IMR-90 (cell line): ENCODE measurements at regions not wholly inside any gene's neighbourhood (a gene's known extent, or its start where the extent isn't known, plus 50 kb on each side); places are given as distances from the start of the nearest gene placed in this dataset.

ENCODE experiments used
- CEBPB ChIP-seq: IDR thresholded peaks from 2 replicates; pipeline ENCODE4 v1.6.1; 2012; ENCODE audit warnings: low read depth, low read length, improper control_type of control experiment
- CTCF ChIP-seq: conservative IDR thresholded peaks from 2 replicates; pipeline ENCODE4 v1.5.1; 2012; ENCODE audit warnings: mild to moderate bottlenecking, low read depth, low read length, improper control_type of control experiment
- MAFK ChIP-seq: IDR thresholded peaks from 2 replicates; pipeline ENCODE4 v1.6.1; 2012; ENCODE audit warnings: low read depth, low read length, improper control_type of control experiment
- MAZ ChIP-seq: IDR thresholded peaks from 2 replicates; pipeline ENCODE4 v1.6.1; 2012; ENCODE audit warnings: low read depth, mild to moderate bottlenecking, low read length, improper control_type of control experiment, moderate library complexity, borderline replicate concordance
- POLR2A ChIP-seq: IDR thresholded peaks from 2 replicates; pipeline ENCODE4 v1.6.1; 2012; ENCODE audit warnings: mild to moderate bottlenecking, low read depth, low read length
- RAD21 ChIP-seq: IDR thresholded peaks from 2 replicates; pipeline ENCODE4 v1.6.1; 2012; ENCODE audit warnings: low read length, improper control_type of control experiment
- RCOR1 ChIP-seq: IDR thresholded peaks from 2 replicates; pipeline ENCODE4 v1.6.1; 2012; ENCODE audit warnings: mild to moderate bottlenecking, low read length, improper control_type of control experiment; ENCODE audit not compliant: insufficient replicate concordance
- RFX5 ChIP-seq: IDR thresholded peaks from 2 replicates; pipeline ENCODE4 v1.8.0; 2012; ENCODE audit warnings: low read depth, mild to moderate bottlenecking, low read length, moderate library complexity
- USF2 ChIP-seq: fragments of 150-350 bp; IDR thresholded peaks from 2 replicates; pipeline ENCODE4 v1.6.1; 2017; ENCODE audit warnings: mild to moderate bottlenecking, antibody characterized with exemption, low read length, low read depth

- TF ChIP-seq POLR2A = no peak
- no peak for TF ChIP-seq CTCF
- TF ChIP-seq RFX5 = no peak
- TF ChIP-seq USF2 = no peak
- TF ChIP-seq CEBPB = no peak
- TF ChIP-seq RCOR1 = no peak
- TF ChIP-seq MAZ = no peak
- no peak for TF ChIP-seq MAFK
- no peak for TF ChIP-seq RAD21
Observed at GRCh38 chr20:39524371-39524911, 562.3 kb downstream of the DHX35 start.
